ENCODE measurements at regions not wholly inside any gene's neighbourhood (a gene's known extent, or its start where the extent isn't known, plus 50 kb on each side); places are given as distances from the start of the nearest gene placed in this dataset.

DNA sequence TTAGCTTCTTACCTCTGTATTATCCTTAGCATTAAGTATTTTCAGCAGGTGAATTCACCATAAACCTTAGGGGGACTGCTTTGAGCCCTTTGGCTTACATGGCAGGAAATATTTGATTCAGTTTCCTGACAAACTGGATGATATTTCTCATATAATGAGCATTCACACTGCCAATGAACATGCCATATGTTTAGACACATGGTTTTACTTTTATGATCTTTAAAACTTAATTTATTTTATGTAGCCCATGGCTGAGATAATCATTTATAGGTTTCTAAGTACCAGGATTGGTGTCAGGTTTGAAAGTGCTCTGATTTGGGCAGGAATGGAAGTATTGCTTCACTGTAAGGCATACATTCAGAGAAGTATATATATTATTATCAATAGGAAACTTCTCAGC, 319.1 kb downstream of the ZPLD1 start:
- DNase-seq: no peak

DNA sequence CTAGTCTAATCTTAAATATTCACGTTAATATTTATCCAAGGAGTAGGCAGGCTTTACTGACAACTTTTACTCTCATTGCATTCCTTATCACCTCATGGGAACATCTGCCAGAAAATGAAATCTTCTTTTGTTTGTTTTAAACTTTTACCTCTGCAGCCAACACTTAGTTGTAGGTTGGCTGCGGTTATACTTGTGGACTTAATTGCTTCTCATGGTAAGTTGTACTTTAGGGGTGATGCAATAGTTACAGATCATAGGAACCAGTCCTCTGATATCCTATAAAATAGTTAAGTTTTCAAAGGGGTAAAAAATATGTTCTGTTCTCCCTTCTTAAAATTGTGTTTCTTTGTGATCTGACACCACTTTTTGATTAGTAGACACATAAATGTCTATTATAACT, 321.9 kb downstream of the ZPLD1 start:
- DNase-seq: no peak

DNA sequence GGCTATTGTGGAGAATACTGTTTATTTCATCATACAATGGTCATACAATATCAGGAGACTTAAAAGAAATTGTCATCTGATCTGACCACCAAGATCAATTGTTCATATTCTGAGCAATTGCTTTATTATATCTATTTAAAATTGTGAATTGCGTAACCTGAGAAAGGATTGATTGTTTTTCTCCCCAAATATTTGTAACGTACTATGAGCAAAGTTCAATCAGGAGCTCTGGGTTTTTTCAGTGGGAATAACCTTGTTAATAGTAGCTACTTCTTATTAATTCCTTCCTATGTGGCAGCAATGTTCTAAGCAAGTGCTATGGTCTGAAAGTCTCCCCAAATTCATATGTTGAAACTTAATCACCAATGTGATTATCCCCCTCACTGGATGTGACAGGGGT, 323.1 kb downstream of the ZPLD1 start:
- DNase-seq: no peak

DNA sequence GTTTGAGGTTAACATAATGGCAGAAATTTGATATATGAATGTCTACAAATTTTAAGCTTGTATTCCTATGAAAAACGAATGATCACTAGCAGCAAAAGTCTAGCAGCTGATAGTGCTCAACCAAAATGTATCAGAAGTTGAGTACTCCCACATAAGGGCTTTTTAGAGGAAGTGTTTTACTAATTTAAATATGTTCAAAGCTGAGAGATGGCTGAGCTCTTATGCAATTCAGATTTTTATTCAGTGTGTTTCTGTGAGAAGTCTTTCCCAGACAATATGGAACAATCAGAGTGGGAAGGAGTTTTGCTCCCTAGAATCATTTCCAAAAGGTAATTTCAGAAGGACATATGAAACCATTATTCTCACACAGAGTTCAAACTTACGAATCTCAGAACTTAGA, 327.0 kb downstream of the ZPLD1 start:
- DNase-seq: no peak

DNA sequence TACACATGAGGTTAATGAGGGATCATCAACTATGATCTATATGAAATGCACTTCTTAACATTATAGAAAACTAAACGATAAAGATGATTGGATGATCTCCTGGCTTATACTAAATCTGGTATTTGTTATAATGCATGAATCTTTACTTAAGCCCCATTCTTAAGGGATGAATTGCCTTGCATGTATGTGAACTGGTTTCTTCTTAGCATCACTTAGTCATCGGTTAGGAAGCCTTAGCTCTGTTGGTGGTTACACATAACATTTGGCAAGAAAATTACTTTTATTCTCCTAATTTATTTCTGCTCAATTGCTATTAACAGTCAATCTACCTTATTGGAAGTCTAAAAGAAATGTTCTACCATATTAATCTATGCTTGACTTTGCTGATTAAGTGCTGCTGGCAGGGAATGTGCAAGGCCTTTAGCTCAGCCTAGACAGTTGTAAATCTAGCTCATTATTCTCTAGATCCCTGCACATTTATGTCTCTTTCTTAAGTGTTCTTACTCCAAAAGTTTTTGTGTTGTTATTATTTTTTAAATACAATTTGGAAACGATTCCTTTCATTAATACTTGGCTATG, 356.0 kb downstream of the ZPLD1 start:
- DNase-seq: peak; percentile 91

DNA sequence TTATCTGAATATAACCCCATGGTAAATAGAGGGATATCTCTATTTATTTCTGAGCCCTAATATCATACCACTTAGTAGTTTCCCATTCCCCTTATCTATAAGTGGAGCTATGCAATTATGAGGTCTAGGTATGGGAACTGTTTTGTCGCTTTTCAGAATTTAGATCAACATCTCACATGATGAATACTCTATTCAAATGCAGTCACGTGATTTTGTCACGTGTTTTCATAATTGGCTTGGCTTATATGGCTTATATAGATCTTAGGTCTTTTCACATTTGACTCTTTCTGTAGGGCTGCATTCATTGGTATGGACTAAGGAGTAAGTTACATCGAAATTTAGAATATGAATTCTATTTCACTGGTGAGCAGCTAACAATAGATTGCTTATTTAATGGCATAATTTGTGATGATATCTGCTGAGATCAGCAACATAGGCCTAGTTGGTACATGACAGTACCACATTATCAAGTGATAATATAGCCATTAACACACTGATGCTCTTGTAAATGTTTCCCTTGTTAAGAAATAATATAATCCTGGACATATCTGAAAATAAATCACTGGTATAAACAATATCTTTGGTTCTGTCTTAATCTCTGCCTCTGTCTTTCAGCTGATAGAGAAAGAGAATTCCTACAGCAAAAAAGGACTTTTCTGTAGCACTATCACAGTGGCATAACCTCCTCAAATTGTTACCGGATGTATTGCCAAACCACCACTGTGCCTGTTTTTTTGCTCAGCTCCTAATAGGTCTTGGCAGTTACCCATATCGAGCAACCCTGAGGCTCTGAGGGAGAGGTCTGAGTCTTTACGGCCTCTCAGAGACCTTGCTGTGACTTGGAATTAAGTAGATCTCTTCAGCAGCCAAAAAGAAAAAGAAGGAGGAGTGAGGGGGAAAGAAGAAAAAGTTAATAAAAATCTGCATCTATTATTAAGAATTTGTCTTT, 357.1 kb downstream of the ZPLD1 start:
- peak; percentile 55 for DNase-seq

DNA sequence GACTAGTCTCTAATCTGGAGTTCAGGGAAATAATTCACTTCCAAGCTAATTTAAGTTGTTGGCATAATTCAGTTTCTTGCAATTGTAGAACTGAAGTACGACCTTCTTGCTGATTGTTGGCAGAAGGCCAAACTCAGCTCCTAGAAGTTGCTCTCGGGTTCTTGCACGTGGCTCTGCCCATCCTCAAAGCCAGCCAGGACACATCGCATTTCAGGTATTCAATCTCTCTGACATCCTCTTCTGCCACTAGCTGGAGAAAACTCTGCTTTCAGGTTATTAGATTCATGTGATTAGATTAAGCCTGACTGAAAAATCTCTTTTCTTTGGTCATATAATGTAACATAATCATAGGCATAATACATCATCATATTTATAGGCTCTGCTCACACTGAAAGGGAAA, 362.0 kb downstream of the ZPLD1 start:
- no peak for DNase-seq

DNA sequence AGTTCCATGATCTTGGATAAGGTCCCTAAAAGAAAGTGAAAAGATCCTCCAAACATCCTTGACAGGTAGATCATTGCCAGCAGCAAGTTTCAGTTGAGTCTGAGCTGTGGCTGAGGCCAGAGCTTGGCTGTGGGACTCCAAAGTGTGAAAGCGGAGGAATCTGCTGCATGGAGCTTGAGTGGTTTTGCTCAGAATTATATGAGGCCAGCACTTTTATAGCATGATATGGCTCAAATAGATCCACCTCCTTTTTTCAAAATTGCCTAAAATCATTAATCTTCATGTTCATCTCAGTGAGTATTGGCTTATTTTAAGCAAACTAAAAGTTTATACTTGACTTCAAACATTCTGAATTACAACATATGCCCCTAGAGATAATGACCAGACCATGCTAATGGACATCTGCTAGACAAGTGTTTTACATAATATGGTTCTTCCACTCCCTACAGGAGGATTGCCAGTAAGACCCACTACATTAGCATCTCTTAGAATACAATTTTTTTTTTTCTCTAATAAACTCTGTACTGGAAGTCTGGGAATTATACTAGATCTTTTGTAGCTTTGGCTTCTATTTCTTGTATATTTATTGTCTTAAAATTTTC, 368.1 kb downstream of the ZPLD1 start:
- no peak for DNase-seq

DNA sequence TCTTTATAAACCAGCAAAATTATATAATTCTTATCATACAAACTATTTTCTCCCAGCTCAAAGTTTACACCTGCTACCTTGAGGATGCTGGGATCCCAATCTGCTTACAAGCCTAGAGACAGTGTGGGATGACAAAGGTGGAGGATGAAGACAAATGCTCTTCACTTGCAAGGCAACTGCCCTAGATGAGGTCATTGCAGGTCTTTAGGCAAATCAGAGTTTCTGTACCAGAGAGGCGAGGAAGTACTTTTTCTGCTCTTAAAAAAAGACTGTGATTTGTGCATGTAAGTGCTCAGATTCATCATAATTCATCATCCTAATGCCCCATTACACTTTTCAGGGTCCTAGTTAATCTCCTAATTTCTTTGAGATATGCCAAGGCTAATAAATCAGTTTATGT, 376.1 kb downstream of the ZPLD1 start:
- no peak for DNase-seq

DNA sequence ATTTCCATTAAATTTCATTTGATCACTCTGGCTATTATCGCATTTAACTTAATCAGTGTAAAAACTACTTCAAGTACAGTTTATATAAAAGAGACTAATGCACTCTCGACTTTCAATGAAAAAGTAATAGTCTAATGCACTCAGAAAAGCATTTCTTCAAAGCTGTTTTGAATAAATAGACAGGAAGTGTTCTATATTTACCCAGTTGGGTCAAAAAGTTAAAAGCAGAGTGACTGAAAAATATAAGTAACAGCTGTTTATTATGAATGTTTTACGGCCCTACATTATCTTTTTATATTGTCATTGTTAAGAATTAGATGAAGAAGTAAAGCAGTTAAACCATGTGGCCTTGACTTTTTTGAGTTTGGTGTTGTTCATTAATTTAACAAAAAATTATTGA, 391.8 kb downstream of the ZPLD1 start:
- no peak for DNase-seq

DNA sequence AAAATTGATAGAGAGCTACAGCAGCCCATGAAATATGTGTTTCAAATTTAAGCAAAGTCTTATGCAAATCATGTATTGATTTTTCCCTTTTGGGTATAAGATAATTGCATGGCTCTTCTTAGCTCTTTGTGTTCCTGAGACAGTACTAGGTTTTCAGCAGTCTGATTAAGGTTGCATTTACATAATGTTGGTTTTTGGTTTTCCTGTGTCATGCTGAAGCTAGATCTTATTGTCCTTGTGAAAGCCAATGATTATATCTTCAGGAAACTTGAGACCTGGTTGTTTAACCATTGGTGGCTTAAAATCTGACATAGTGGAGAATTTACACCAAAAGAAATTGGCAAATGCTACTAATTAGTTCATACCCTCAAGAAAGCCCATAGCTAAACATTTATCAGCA, 392.6 kb downstream of the ZPLD1 start:
- DNase-seq: no peak

DNA sequence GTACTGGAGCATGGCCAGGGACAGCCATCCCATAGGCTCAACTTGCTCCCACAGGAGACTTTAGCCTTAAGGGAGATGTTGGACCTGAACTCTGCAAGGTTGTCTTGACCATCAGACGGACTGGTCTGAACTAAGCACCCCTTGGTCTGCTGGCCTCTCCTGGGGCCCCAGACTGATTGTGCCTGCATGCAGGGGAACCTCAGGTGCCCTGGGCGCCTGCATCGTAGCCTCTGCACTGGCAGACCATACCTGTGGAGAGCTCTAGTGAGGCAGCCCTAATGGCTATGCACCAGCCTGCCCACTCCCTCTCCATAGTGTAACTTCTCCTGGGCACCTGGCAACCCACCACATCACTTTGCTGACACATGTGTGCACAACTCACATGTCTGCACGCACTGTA, 395.6 kb downstream of the ZPLD1 start:
- no peak for DNase-seq

DNA sequence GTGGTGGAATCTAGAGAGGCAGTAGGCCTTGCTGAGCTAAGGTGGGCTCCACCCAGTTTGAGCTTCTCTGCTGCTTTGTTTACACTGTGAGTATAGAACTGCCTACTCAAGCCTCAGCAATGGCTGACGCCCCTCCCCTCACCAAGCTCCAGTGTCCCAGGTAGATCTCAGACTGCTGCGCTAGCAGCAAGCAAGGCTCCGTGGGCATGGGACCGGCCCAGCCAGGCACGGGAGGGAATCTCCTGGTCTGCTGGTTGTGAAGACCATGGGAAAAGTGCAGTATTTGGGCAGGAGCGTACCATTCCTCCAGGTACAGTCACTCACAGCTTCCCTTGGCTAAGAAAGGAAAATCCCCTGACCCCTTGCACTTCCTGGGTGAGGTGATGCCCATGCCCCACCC, 407.1 kb downstream of the ZPLD1 start:
- no peak for DNase-seq

DNA sequence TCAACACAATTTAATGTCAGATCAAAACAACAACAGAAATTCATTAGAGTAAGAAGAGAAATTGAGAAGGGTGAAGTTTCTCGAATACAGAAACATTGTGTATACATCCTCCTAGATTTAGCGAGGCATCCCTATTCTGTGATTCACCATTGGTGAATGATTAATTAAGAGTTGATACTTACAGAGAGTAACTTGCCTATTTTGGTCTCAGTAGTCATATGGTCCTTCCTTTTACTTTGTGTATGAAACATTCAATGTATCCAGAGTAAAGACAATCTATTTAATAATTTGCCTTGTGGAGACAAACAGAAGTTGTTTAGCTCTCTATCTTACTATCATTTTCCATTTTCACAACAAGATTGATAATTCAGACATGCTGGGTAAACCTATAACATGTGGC, 432.0 kb downstream of the ZPLD1 start:
- DNase-seq: no peak

DNA sequence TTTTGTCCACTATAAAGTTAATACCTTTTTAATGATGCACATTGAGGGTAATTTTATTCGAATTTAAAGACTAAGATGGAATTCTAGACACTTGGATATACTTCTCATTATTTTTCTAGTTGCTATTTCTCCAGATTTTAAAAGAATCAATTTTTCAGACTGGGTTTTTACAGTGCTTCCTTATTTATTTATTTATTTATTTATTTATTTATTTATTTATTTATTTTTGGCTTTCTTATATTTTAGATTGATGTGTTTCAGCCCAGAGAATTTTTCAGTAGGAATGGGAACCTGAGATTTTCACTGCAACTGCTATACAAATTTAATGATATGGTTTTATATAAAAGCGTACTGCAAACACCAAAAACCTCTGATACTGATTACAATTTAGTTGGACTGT, 448.7 kb downstream of the ZPLD1 start:
- DNase-seq: no peak

DNA sequence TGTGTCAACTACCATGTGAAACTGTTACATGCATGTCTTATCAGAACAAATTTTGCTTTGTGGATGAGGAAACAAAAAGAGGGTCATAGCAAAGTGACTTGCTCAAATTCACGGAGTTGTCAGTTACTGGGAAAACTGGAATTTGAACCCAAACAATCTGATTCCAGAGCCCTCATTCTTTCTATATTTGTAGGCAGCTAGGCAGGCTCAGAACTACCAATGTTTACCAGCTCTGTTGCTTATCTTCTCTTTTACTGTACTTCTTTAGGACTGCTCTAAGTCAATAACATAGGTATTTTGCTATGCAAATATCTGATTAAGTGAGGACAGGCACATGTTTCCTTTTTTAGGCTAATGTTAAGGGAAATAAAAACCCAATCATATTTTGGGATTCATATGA, 450.5 kb downstream of the ZPLD1 start:
- no peak for DNase-seq

DNA sequence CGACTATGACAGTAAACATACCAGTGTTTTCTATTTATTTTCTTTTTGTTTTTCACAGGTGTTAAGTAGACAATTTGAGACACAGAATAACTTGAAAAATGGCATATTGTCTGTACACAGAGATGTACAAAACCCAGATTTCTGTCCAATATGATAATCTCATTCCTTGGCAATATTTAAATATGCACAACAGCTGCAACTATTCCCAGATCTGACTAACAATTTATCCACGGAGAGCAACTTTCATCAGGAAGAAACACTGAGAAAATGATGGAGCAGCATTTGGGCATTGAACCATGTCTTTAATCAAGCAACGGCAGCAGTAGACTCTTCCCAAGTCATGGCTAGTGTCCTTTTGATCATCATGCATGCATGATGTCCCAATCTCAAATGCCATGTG, 452.6 kb downstream of the ZPLD1 start:
- DNase-seq: no peak

DNA sequence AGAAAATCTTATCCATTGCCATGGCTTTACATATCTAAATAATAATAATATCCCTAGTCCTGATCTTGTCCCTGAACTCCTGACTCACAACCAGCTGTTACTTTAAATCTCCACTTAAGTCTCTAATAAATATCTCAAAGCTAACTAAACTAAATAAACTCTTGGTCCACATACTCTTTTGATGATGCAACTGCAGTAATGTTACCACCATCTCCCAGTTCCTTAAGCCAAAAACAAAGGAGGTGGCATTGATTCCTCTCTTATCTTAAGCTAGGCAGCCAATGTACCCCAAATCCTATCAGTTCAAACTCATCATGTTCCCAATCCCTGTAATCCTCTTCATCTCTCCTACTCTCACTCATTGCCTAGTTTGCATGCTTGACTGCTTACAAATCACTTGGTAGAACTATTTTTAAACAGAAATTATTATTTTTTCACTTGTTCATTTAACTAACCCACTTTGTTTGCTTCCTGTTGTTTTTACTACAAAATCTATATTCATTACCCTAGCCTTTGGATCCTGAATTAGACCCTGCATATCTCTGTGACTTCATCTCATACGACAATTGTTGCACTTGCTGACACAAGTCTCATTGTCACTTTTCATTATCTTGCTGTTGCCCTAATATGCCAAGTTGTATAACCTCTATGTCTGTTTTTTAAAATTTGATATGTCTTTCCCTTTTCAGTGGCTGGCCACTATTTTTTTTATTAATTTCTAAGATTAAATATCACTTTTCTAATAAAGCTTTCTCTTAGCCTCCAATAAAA, 462.2 kb downstream of the ZPLD1 start:
- DNase-seq: no peak

DNA sequence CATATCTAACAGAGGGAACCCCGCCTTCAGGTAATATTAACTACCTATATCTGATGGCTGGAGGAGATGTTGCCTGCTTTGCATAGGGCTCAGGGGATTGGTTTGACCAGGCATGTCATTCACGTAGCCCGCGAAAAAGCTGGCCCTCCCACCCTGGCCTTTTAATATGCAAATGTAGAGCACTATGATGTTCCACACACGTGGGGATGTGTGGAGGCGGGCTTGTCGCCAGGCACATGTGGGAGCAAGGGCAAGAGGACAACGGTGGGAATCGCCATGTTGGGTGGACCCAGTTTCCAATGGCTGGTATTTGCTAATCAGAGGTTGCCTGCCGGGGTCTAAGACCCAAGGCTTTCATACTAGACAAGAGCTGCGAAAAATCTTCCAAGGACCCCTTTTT, 469.8 kb downstream of the ZPLD1 start:
- DNase-seq: no peak

DNA sequence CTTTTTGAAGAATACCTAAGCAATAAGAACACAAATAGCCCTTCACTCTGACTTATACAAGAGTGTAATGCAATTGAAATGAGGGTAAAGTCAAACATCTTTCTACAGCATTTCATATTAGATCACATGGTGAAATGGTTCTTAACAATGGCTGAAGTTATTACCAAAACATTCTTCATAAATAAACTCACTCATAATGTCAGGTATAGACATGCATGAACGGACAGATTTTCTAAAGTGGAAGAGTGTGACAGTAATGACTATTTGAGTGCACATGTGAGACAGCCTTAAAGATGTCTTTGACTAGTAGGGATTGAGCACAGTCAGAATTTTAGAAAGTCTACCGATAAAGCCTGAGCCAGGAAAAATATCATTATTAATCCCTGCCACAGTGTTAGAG, 471.0 kb downstream of the ZPLD1 start:
- DNase-seq: no peak

DNA sequence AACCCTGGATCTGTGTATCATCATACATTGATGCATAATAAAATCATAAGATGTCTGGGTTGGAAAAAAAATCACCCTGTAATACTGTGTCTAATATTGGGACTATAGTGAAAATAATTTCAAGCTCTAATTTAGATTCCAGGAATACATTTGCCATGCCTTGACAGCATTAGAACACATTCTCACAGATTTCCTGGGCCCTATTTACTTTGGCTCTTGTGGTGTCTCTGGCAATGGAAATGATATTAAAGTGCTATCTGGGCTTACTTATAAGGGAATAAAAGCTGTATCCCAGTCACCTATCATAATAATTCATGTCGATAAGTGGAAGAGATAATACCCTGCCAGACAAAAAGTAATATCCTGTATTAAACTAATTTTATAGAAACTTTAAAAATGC, 472.0 kb downstream of the ZPLD1 start:
- DNase-seq: no peak

DNA sequence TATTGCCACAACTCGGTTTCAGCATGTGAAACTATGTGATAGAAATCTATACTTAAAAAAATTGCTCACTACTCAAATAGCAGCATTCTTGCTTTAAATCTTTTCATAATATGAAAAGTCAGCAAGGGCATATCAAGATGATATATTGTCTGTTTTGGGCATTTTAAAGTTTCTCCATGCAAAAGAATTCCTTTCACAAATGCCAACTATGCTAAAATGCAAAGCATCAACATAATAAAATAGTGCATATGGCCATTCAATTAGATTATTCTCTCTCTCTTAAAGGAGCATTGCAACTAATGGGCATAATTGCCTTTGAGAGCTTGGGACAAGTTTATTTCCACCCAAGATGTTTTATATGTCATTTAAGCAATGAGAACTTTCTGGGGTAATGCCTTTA, 475.1 kb downstream of the ZPLD1 start:
- no peak for DNase-seq

DNA sequence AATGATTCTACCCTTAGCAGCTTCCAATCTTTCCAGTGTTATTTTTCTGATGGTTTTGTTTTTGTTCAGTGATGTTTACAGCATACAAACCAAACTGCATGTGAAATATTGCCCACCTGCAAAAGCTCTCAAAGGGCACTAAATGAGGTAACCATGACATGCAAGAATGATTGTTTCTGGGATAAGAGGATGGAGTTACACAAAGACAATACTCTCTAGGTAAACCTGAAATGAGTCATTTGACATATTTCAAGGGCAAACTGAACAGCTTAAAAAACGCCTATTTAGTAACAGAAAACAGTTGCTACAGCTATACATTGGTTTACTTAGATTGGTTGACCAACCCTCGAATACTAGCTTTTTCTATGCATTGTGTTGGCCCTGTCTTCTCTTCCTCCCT, 481.7 kb downstream of the ZPLD1 start:
- no peak for DNase-seq

DNA sequence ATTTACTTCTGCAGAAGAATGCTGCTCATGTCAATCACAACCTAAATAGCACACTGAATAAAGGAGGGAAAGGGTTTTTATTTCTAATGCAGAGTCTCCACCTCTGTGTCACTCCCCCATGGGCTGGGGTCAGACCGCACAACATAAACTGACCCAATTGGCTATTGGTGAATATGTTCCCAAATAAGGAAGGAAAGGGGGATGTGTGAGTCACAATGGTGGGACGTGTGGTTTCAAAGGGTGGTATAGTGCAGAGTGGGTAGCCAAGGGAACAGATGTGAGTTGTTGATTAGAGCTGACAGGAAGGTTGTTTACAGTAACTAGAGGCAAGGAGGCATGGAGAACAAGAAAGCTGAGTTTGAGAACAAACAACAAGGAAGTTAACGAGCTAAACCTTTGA, 491.8 kb downstream of the ZPLD1 start:
- no peak for DNase-seq
